ENCODE measurements at regions not wholly inside any gene's neighbourhood (a gene's known extent, or its start where the extent isn't known, plus 50 kb on each side); places are given as distances from the start of the nearest gene placed in this dataset.

DNA sequence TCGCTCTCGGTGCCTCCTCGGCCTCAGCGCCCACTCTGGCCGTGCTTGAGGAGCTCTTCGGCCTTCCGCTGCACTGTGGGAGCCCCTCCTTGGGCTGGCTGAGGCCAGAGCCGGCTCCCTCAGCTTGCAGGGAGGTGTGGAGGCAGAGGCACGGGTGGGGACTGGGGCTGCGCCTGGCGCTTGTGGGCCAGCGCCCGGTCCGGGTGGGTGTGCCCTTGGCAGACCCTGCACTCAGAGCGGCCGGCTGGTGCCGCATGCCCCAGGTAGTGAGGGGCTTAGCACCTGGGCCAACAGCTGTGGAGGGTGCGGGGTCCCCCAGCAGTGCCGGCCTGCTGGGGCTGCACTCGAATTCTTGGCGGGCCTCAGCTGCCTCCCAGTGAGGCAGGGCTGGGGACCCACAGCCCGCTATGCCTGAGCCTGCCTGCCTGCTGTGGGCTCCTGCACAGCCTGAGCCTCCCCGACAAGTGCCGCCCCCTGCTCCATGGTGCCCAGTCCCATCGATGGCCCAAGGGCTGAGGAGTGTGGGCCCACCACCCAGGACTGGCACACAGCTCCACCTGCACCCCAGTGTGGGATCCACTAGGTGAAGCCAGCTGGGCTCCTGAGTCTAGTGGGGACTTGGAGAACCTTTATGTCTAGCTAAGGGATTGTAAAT, 2085.2 kb upstream of the ACO1 start:
- TF ChIP-seq ZSCAN23 (tag by site-specific recombination; IDR thresholded peaks at IDR 0.05) (no peak), ZNF571 (tag by site-specific recombination; IDR thresholded peaks at IDR 0.05) (no peak), PRDM1 (tag by site-specific recombination; IDR thresholded peaks at IDR 0.05) (no peak), WT1 (tag by site-specific recombination; IDR thresholded peaks at IDR 0.05) (no peak), ZNF239 (tag by site-specific recombination; IDR thresholded peaks at IDR 0.05) (no peak), ZNF664 (tag by site-specific recombination; IDR thresholded peaks at IDR 0.05) (no peak), ZNF10 (tag by site-specific recombination; IDR thresholded peaks at IDR 0.05) (no peak), FEZF1 (tag by site-specific recombination; IDR thresholded peaks at IDR 0.05) (no peak)
- TF ChIP-seq, protein P1, sequence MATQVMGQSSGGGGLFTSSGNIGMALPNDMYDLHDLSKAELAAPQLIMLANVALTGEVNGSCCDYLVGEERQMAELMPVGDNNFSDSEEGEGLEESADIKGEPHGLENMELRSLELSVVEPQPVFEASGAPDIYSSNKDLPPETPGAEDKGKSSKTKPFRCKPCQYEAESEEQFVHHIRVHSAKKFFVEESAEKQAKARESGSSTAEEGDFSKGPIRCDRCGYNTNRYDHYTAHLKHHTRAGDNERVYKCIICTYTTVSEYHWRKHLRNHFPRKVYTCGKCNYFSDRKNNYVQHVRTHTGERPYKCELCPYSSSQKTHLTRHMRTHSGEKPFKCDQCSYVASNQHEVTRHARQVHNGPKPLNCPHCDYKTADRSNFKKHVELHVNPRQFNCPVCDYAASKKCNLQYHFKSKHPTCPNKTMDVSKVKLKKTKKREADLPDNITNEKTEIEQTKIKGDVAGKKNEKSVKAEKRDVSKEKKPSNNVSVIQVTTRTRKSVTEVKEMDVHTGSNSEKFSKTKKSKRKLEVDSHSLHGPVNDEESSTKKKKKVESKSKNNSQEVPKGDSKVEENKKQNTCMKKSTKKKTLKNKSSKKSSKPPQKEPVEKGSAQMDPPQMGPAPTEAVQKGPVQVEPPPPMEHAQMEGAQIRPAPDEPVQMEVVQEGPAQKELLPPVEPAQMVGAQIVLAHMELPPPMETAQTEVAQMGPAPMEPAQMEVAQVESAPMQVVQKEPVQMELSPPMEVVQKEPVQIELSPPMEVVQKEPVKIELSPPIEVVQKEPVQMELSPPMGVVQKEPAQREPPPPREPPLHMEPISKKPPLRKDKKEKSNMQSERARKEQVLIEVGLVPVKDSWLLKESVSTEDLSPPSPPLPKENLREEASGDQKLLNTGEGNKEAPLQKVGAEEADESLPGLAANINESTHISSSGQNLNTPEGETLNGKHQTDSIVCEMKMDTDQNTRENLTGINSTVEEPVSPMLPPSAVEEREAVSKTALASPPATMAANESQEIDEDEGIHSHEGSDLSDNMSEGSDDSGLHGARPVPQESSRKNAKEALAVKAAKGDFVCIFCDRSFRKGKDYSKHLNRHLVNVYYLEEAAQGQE (tag by site-specific recombination; IDR thresholded peaks at IDR 0.05), result no peak
- Histone ChIP-seq H3K27ac (ENCODE audit: extremely low read depth, low read depth, low read length) (no peak overlapping the region), H3K36me3 (ENCODE audit: control insufficient read depth in 2 of 2, insufficient read depth in 1 of 2, low read length in 2 of 2) (no peaks in the 10 kb centered on the region), H3K4me3 (ENCODE audit: low read depth, low read length) (no peak overlapping the region), H3K4me1 (ENCODE audit: control insufficient read depth, insufficient read depth, low read length) (no peaks in the 10 kb centered on the region), H3K9me3 (ENCODE audit: control insufficient read depth, insufficient read depth, low read depth, low read length) (no peaks in the 10 kb centered on the region)
- POLR2A ChIA-PET, result no interaction called here
- CTCF ChIA-PET, result no interaction called here

- H3K36me3 ChIP-seq (ENCODE audit: control insufficient read depth in 2 of 2, insufficient read depth in 1 of 2, low read length in 2 of 2), result no peaks in the 10 kb centered on the region
- H3K27ac ChIP-seq (ENCODE audit: extremely low read depth, low read depth, low read length), result no peak overlapping the region
- no peak overlapping the region for H3K4me3 ChIP-seq (ENCODE audit: low read depth, low read length)
- no peaks in the 10 kb centered on the region for H3K4me1 ChIP-seq (ENCODE audit: control insufficient read depth, insufficient read depth, low read length)
- CTCF ChIA-PET, result no interaction called here
- no peaks in the 10 kb centered on the region for H3K9me3 ChIP-seq (ENCODE audit: control insufficient read depth, insufficient read depth, low read depth, low read length)
- POLR2A ChIA-PET, result no interaction called here
- TF ChIP-seq, protein P2, sequence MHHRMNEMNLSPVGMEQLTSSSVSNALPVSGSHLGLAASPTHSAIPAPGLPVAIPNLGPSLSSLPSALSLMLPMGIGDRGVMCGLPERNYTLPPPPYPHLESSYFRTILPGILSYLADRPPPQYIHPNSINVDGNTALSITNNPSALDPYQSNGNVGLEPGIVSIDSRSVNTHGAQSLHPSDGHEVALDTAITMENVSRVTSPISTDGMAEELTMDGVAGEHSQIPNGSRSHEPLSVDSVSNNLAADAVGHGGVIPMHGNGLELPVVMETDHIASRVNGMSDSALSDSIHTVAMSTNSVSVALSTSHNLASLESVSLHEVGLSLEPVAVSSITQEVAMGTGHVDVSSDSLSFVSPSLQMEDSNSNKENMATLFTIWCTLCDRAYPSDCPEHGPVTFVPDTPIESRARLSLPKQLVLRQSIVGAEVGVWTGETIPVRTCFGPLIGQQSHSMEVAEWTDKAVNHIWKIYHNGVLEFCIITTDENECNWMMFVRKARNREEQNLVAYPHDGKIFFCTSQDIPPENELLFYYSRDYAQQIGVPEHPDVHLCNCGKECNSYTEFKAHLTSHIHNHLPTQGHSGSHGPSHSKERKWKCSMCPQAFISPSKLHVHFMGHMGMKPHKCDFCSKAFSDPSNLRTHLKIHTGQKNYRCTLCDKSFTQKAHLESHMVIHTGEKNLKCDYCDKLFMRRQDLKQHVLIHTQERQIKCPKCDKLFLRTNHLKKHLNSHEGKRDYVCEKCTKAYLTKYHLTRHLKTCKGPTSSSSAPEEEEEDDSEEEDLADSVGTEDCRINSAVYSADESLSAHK (tag by site-specific recombination; IDR thresholded peaks at IDR 0.05), result no peak
- no peak for TF ChIP-seq SP7 (tag by site-specific recombination; IDR thresholded peaks at IDR 0.05)
- TF ChIP-seq ZBTB7A (tag by site-specific recombination; IDR thresholded peaks at IDR 0.05; ENCODE audit: low read depth), result no peak
- TF ChIP-seq, protein P3, sequence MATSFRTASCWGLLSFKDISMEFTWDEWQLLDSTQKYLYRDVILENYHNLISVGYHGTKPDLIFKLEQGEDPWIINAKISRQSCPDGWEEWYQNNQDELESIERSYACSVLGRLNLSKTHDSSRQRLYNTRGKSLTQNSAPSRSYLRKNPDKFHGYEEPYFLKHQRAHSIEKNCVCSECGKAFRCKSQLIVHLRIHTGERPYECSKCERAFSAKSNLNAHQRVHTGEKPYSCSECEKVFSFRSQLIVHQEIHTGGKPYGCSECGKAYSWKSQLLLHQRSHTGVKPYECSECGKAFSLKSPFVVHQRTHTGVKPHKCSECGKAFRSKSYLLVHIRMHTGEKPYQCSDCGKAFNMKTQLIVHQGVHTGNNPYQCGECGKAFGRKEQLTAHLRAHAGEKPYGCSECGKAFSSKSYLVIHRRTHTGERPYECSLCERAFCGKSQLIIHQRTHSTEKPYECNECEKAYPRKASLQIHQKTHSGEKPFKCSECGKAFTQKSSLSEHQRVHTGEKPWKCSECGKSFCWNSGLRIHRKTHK (tag by site-specific recombination; IDR thresholded peaks at IDR 0.05), result no peak
Measured at GRCh38 chr9:30301271-30301963, 2083.0 kb upstream of the ACO1 start.

DNA sequence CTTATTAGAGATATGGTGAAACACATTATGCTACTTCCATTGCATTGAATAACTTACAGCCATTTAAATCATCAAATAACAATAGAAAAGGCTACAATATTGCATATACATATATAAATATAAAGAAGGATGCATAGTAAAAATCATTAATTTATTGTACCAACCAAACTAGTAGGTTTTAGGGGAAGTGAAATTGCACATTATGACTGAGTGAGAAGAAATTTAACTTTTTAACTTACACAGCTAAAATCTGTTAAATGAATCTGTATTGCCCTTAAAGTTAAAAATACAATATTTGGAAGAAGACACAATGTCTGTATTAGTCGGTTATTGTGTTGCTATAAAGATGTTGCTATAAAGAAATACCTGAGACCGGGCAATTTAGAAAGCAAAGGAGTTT, 2073.7 kb upstream of the ACO1 start:
- no peaks in the 10 kb centered on the region for H3K9me3 ChIP-seq (ENCODE audit: control insufficient read depth, insufficient read depth, low read depth, low read length)
- H3K4me3 ChIP-seq (ENCODE audit: low read depth, low read length), result no peak overlapping the region
- H3K36me3 ChIP-seq (ENCODE audit: control insufficient read depth in 2 of 2, insufficient read depth in 1 of 2, low read length in 2 of 2), result no peaks in the 10 kb centered on the region
- ChIA-PET POLR2A (no interaction called here), CTCF (no interaction called here)
- no peaks in the 10 kb centered on the region for H3K4me1 ChIP-seq (ENCODE audit: control insufficient read depth, insufficient read depth, low read length)
- no peak overlapping the region for H3K27ac ChIP-seq (ENCODE audit: extremely low read depth, low read depth, low read length)
- TF ChIP-seq ZNF394 (tag by site-specific recombination; IDR thresholded peaks at IDR 0.05; ENCODE audit: borderline replicate concordance), result no peak
- TF ChIP-seq ZFP37 (tag by site-specific recombination; IDR thresholded peaks at IDR 0.05), result no peak
- TF ChIP-seq, protein P4, sequence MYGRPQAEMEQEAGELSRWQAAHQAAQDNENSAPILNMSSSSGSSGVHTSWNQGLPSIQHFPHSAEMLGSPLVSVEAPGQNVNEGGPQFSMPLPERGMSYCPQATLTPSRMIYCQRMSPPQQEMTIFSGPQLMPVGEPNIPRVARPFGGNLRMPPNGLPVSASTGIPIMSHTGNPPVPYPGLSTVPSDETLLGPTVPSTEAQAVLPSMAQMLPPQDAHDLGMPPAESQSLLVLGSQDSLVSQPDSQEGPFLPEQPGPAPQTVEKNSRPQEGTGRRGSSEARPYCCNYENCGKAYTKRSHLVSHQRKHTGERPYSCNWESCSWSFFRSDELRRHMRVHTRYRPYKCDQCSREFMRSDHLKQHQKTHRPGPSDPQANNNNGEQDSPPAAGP (tag by site-specific recombination; IDR thresholded peaks at IDR 0.05), result no peak
- no peak for TF ChIP-seq GLI2 (tag by site-specific recombination; IDR thresholded peaks at IDR 0.05; ENCODE audit: borderline replicate concordance, low read depth)
- TF ChIP-seq ZNF114 (tag by site-specific recombination; IDR thresholded peaks at IDR 0.05), result no peak
- TF ChIP-seq, protein P5, sequence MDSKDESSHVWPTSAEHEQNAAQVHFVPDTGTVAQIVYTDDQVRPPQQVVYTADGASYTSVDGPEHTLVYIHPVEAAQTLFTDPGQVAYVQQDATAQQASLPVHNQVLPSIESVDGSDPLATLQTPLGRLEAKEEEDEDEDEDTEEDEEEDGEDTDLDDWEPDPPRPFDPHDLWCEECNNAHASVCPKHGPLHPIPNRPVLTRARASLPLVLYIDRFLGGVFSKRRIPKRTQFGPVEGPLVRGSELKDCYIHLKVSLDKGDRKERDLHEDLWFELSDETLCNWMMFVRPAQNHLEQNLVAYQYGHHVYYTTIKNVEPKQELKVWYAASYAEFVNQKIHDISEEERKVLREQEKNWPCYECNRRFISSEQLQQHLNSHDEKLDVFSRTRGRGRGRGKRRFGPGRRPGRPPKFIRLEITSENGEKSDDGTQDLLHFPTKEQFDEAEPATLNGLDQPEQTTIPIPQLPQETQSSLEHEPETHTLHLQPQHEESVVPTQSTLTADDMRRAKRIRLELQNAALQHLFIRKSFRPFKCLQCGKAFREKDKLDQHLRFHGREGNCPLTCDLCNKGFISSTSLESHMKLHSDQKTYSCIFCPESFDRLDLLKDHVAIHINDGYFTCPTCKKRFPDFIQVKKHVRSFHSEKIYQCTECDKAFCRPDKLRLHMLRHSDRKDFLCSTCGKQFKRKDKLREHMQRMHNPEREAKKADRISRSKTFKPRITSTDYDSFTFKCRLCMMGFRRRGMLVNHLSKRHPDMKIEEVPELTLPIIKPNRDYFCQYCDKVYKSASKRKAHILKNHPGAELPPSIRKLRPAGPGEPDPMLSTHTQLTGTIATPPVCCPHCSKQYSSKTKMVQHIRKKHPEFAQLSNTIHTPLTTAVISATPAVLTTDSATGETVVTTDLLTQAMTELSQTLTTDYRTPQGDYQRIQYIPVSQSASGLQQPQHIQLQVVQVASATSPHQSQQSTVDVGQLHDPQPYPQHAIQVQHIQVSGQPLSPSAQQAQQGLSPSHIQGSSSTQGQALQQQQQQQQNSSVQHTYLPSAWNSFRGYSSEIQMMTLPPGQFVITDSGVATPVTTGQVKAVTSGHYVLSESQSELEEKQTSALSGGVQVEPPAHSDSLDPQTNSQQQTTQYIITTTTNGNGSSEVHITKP (tag by site-specific recombination; IDR thresholded peaks at IDR 0.05), result no peak

Data from HEK293 (cell line).